Coronary artery (tissue), 2 donors: ENCODE measurements at regions not wholly inside any gene's neighbourhood (a gene's known extent, or its start where the extent isn't known, plus 50 kb on each side); places are given as distances from the start of the nearest gene placed in this dataset.

Experiments used
- DNase-seq: peaks from one replicate; pipeline ENCODE4 v3.0.0-alpha.2; 2017; ENCODE audit warnings: low spot score
- H3K27ac ChIP-seq, 2 donors: fragments of 200-600 bp; sonication (generic); one replicate each; pipeline ENCODE4 v1.5.1; 2016 to 2019
- H3K4me3 ChIP-seq: fragments of 200-600 bp; sonication (generic); 2 replicates; pipeline ENCODE4 v1.5.1; 2016; ENCODE audit warnings: mild to moderate bottlenecking, moderate library complexity
- CTCF ChIP-seq: fragments of 200-600 bp; sonication (generic); IDR thresholded peaks from one replicate; pipeline ENCODE4 v1.5.1; 2019; ENCODE audit warnings: antibody characterized with exemption

DNA sequence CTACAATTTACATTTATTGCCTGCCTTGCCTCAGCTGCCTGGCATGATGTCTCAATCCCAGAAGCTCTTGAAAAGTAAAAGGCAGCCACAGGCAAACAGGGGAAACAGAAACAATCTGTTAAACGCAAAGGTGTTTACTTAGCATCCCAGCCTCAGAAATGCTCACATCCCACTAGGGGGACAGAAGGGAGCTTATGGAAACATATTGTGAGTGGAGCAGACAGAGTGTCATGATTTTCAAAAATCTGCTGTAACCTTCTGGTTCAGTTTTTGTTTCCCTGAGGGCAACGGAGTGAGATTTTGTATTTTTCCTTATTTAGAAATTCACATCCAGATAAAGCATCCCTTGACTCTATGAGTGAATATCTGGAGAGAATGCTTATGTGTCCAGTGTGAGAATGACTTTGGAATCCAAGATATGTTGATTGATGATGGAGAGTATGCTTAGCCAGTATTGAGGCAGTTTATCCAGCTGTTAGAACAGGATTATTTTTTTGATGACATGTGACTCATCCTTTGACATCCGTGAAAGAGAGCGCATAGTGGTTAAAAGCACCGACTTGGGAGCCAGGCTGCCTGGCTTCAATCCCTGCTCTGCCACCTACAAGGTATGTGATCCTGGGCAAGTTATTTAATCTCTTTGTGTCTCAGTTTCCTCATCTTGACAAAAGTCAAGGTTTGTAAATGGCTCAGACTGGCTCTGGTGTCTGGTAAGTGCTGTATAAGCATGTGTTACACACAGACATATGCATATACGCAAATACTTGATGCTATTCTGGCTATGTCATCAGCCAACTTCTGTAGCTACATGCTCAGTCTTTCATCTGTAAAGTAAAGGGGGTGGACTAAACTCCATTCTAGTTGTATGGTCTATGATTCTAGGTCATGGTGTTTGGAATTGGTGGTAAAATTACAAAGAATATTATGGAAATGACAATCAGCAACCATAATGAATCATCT is 381.2 kb downstream of the RAPGEF2 start:
- Histone ChIP-seq H3K27ac (no peak overlapping the region), H3K4me3 (no peak overlapping the region)
- no peak for DNase-seq
- no peak for TF ChIP-seq CTCF

DNA sequence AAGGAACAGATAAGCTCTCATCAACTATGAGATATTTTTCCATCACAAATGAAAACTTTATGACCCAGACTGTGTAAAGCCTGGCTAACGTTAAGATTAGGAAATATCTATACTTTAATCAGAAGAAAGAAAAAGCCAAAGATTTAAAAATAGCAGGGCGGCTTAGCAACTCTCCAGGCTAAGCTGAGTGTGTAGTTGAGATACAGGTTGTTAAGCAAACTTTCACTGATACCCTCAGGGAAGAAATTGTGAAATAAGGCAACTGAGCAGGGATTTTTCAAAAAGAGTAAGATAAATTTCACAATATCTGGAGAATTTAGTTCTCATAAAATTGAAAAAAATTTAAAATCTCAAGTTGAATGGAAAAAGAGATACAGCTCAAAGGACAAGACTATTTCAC is 382.0 kb downstream of the RAPGEF2 start:
- DNase-seq = no peak
- Histone ChIP-seq H3K27ac (no peak overlapping the region), H3K4me3 (no peak overlapping the region)
- TF ChIP-seq CTCF = no peak

DNA sequence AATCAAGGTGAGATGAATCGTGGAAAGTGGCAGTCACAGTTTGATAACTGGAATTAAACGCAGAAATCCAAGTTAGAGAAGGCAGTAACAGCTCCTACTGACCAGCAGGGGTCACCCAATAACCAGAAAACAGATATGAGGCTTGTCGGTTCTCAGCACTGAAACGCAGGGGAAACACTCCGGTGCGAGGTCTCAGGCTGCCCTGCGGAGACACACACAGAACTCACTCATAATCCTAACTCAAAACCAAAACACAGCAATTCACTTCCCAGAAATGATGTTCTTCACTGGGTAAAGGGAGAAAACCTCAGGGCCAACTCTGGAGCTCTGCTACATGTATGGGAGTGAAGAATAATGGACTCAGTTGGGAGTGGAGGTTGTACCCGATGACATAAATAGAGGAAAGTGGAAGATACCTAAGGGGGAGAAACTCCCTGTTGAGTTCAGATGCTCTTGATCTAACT is 384.4 kb downstream of the RAPGEF2 start:
- peak; percentile 49 for TF ChIP-seq CTCF
- Histone ChIP-seq H3K27ac (no peak overlapping the region), H3K4me3 (peak overlapping the region; percentile 12)
- DNase-seq = no peak

DNA sequence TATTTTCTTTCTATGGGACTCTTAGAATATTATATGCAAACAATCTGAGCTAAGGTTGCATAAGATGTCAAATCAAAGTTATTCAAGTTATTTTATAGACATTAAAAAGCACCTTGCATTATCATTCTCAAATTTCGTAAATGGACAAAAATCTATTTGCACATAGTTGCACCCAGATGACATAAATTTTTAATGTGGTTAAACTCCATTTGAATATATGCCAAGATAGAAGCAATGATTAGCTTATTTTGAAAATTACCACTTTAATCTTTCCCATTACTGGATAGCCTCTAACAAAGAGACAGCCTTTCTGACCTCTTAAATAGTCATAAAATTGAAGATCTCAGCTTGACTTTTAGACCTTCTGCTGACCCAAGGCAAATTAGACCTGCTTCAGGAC is 386.8 kb downstream of the RAPGEF2 start:
- no peak for DNase-seq
- TF ChIP-seq CTCF = no peak

GRCh38 chr4:159495515-159496236 is 392.8 kb downstream of the RAPGEF2 start:
- no peak overlapping the region for H3K27ac ChIP-seq
- H3K4me3 ChIP-seq = no peak overlapping the region
- no peak for DNase-seq
- TF ChIP-seq CTCF = no peak

More for the DNA sequence above, 386.8 kb downstream of the RAPGEF2 start:
- Histone ChIP-seq H3K27ac (no peak overlapping the region), H3K4me3 (no peak overlapping the region)

- TF ChIP-seq CTCF = no peak
- Histone ChIP-seq H3K27ac (no peak overlapping the region), H3K4me3 (no peak overlapping the region)
- DNase-seq = no peak
These were observed 393.4 kb downstream of the RAPGEF2 start for GRCh38 chr4:159496248-159496647.
